IMR-90 (cell line): ENCODE measurements at regions not wholly inside any gene's neighbourhood (a gene's known extent, or its start where the extent isn't known, plus 50 kb on each side); places are given as distances from the start of the nearest gene placed in this dataset.

Experiments used
- ATAC-seq: fragments of 200-7000 bp; cut with Tn5 transposase; 2 replicates; pipeline ENCODE4 v1.9.1; 2020; ENCODE audit warnings: low read depth, mild to moderate bottlenecking, moderate library complexity
- BruUV-seq: library from RNA; stranded (reverse); fragments of 400-500 nt; replicated peaks from 2 replicates; lab custom pipeline; 2021; lab: Mats Ljungman, UMichigan
- CTCF ChIA-PET: fragments of 300-600 bp; formaldehyde crosslinking; extraction: SDS; loops from one replicate; lab custom pipeline; 2021; ENCODE audit warnings: antibody characterized with exemption; lab: Yijun Ruan, JAX
- POLR2A ChIA-PET: fragments of 300-600 bp; sonication (Branson Sonifier 250); formaldehyde crosslinking; loops from one replicate; lab custom pipeline; 2022; ENCODE audit warnings: antibody characterized with exemption; ENCODE audit not compliant: unreplicated experiment; lab: Charles Lee
- DNase-seq: peaks from one replicate; pipeline ENCODE4 v3.0.0; 2013
- H2AFZ ChIP-seq: replicated peaks from 2 replicates; pipeline ENCODE3; 2013; ENCODE audit warnings: low read length, mild to moderate bottlenecking; ENCODE audit not compliant: poor library complexity
- H2AK5ac ChIP-seq: 2 replicates; pipeline ENCODE4 v1.6.1; 2013; ENCODE audit warnings: low read depth, low read length, inconsistent platforms
- H2AK9ac ChIP-seq: replicated peaks from 2 replicates; pipeline ENCODE3; 2013; ENCODE audit warnings: mild to moderate bottlenecking, low read depth, low read length, moderate library complexity; ENCODE audit not compliant: poor library complexity
- H2BK120ac ChIP-seq: 2 replicates; pipeline ENCODE4 v1.6.1; 2013; ENCODE audit warnings: low read depth, low read length, inconsistent platforms
- H2BK15ac ChIP-seq: 3 replicates; pipeline ENCODE4 v1.6.1; 2013; ENCODE audit warnings: low read depth, low read length, inconsistent platforms
- H2BK20ac ChIP-seq: 2 replicates; pipeline ENCODE4 v1.6.1; 2013; ENCODE audit warnings: low read depth, mild to moderate bottlenecking, inconsistent platforms, low read length, moderate library complexity
- H2BK5ac ChIP-seq: 2 replicates; pipeline ENCODE4 v1.6.1; 2013; ENCODE audit warnings: mild to moderate bottlenecking, low read depth, low read length, inconsistent platforms; ENCODE audit not compliant: poor library complexity, severe bottlenecking
- H3K14ac ChIP-seq: replicated peaks from 2 replicates; pipeline ENCODE4 v1.6.1; 2013; ENCODE audit warnings: low read depth, low read length, inconsistent platforms
- H3K18ac ChIP-seq: 2 replicates; pipeline ENCODE4 v1.6.1; 2013; ENCODE audit warnings: low read depth, low read length, control low read depth
- H3K23ac ChIP-seq: 2 replicates; pipeline ENCODE4 v1.6.1; 2013; ENCODE audit warnings: low read depth, low read length, inconsistent platforms
- H3K27ac ChIP-seq: 2 replicates; pipeline ENCODE4 v1.5.1; 2013; ENCODE audit warnings: mild to moderate bottlenecking, control low read depth, low read length; ENCODE audit not compliant: insufficient read depth
- H3K27me3 ChIP-seq: 2 replicates; pipeline ENCODE4 v1.6.1; 2013; ENCODE audit warnings: low read length; ENCODE audit not compliant: control insufficient read depth, insufficient read depth
- H3K36me3 ChIP-seq: 2 replicates; pipeline ENCODE4 v1.6.1; 2013; ENCODE audit warnings: low read length, mixed read lengths; ENCODE audit not compliant: control insufficient read depth, insufficient read depth
- H3K4ac ChIP-seq: 2 replicates; pipeline ENCODE4 v1.6.1; 2013; ENCODE audit warnings: low read depth, low read length, inconsistent platforms
- H3K4me1 ChIP-seq: 2 replicates; pipeline ENCODE4 v1.6.1; 2013; ENCODE audit warnings: low read length, mixed read lengths; ENCODE audit not compliant: control insufficient read depth, insufficient read depth
- H3K4me2 ChIP-seq: 2 replicates; pipeline ENCODE4 v1.6.1; 2013; ENCODE audit warnings: low read depth, mild to moderate bottlenecking, control low read depth, low read length, moderate library complexity
- H3K4me3 ChIP-seq: 2 replicates; pipeline ENCODE4 v1.5.1; 2013; ENCODE audit warnings: low read depth, mild to moderate bottlenecking, control low read depth, low read length, moderate library complexity; ENCODE audit not compliant: insufficient read depth
- H3K56ac ChIP-seq: 2 replicates; pipeline ENCODE4 v1.6.1; 2013; ENCODE audit warnings: low read length, inconsistent platforms; ENCODE audit not compliant: insufficient read depth; ENCODE audit errors: extremely low read depth
- H3K79me1 ChIP-seq, 2 experiments: 2 replicates each; pipeline ENCODE4 v1.6.1; 2013; ENCODE audit warnings: low read length in 2 of 2, inconsistent platforms in 1 of 2, low read depth in 1 of 2
- H3K9ac ChIP-seq: 2 replicates; pipeline ENCODE4 v1.6.1; 2013; ENCODE audit warnings: low read depth, low read length, control low read depth
- H3K9me1 ChIP-seq: 2 replicates; pipeline ENCODE4 v1.6.1; 2013; ENCODE audit warnings: low read length, inconsistent platforms; ENCODE audit not compliant: insufficient read depth
- H3K9me3 ChIP-seq: 2 replicates; pipeline ENCODE4 v1.6.1; 2013; ENCODE audit warnings: low read length; ENCODE audit not compliant: control insufficient read depth, insufficient read depth
- H4K20me1 ChIP-seq: 2 replicates; pipeline ENCODE4 v1.6.1; 2013; ENCODE audit warnings: low read length, inconsistent platforms; ENCODE audit not compliant: insufficient read depth
- H4K5ac ChIP-seq: 2 replicates; pipeline ENCODE4 v1.6.1; 2013; ENCODE audit warnings: mild to moderate bottlenecking, low read depth, low read length, control low read depth
- H4K8ac ChIP-seq, 2 experiments: 2 replicates each; pipeline ENCODE4 v1.6.1; 2013; ENCODE audit warnings: low read depth in 2 of 2, low read length in 2 of 2, control low read depth in 1 of 2, inconsistent platforms in 1 of 2
- H4K91ac ChIP-seq: 2 replicates; pipeline ENCODE4 v1.6.1; 2013; ENCODE audit warnings: low read depth, low read length, inconsistent platforms; ENCODE audit not compliant: insufficient read depth
- BHLHE40 ChIP-seq: fragments of 150-350 bp; IDR thresholded peaks from 2 replicates; pipeline ENCODE4 v1.6.1; 2016; ENCODE audit warnings: mild to moderate bottlenecking, low read depth, low read length
- CEBPB ChIP-seq: IDR thresholded peaks from 2 replicates; pipeline ENCODE4 v1.6.1; 2012; ENCODE audit warnings: low read depth, low read length, improper control_type of control experiment
- CHD1 ChIP-seq: IDR thresholded peaks from 2 replicates; pipeline ENCODE4 v1.6.1; 2012; ENCODE audit warnings: low read depth, low read length, improper control_type of control experiment
- CTCF ChIP-seq: conservative IDR thresholded peaks from 2 replicates; pipeline ENCODE4 v1.5.1; 2012; ENCODE audit warnings: mild to moderate bottlenecking, low read depth, low read length, improper control_type of control experiment
- ELK1 ChIP-seq: fragments of 150-350 bp; IDR thresholded peaks from 2 replicates; pipeline ENCODE4 v1.6.1; 2016; ENCODE audit warnings: low read depth, mild to moderate bottlenecking, low read length, moderate library complexity, borderline replicate concordance
- FOS ChIP-seq: fragments of 150-350 bp; IDR thresholded peaks from 2 replicates; pipeline ENCODE4 v1.6.1; 2016; ENCODE audit warnings: low read depth, low read length
- MAFK ChIP-seq: IDR thresholded peaks from 2 replicates; pipeline ENCODE4 v1.6.1; 2012; ENCODE audit warnings: low read depth, low read length, improper control_type of control experiment
- MAZ ChIP-seq: IDR thresholded peaks from 2 replicates; pipeline ENCODE4 v1.6.1; 2012; ENCODE audit warnings: low read depth, mild to moderate bottlenecking, low read length, improper control_type of control experiment, moderate library complexity, borderline replicate concordance
- MXI1 ChIP-seq: IDR thresholded peaks from 2 replicates; pipeline ENCODE4 v1.6.1; 2012; ENCODE audit warnings: low read depth, mild to moderate bottlenecking, low read length, moderate library complexity, borderline replicate concordance
- NFE2L2 ChIP-seq: fragments of 150-350 bp; IDR thresholded peaks from 2 replicates; pipeline ENCODE4 v1.6.1; 2016; ENCODE audit warnings: low read depth, mild to moderate bottlenecking, low read length
- POLR2A ChIP-seq: IDR thresholded peaks from 2 replicates; pipeline ENCODE4 v1.6.1; 2012; ENCODE audit warnings: mild to moderate bottlenecking, low read depth, low read length
- RAD21 ChIP-seq: IDR thresholded peaks from 2 replicates; pipeline ENCODE4 v1.6.1; 2012; ENCODE audit warnings: low read length, improper control_type of control experiment
- RCOR1 ChIP-seq: IDR thresholded peaks from 2 replicates; pipeline ENCODE4 v1.6.1; 2012; ENCODE audit warnings: mild to moderate bottlenecking, low read length, improper control_type of control experiment; ENCODE audit not compliant: insufficient replicate concordance
- RFX5 ChIP-seq: IDR thresholded peaks from 2 replicates; pipeline ENCODE4 v1.8.0; 2012; ENCODE audit warnings: low read depth, mild to moderate bottlenecking, low read length, moderate library complexity
- SMC3 ChIP-seq: fragments of 150-350 bp; IDR thresholded peaks from 2 replicates; pipeline ENCODE4 v1.6.1; 2016; ENCODE audit warnings: low read depth, mild to moderate bottlenecking, antibody characterized with exemption, low read length, moderate library complexity
- USF2 ChIP-seq: fragments of 150-350 bp; IDR thresholded peaks from 2 replicates; pipeline ENCODE4 v1.6.1; 2017; ENCODE audit warnings: mild to moderate bottlenecking, antibody characterized with exemption, low read length, low read depth
- WGBS, 2 experiments: methylation state at CpG; one replicate each; pipeline versions ENCODE4 v1.1.5 to v1.1.7; 2013; ENCODE audit warnings: missing lambda C conversion rate in 2 of 2; ENCODE audit not compliant: insufficient read length in 1 of 2; ENCODE audit errors: extremely low coverage in 2 of 2; 5-methylcytosine and 5-hydroxymethylcytosine counted together
- dilution Hi-C: fragments of 300-500 bp; cut with HindIII; formaldehyde crosslinking; loops from one replicate; pipeline ENCODE4 v1.14.3; 2018; ENCODE audit warnings: low sequenced_read_pairs; ENCODE audit not compliant: unreplicated experiment
- in situ Hi-C: fragments of 300-500 bp; cut with MboI; formaldehyde crosslinking; loops from 3 replicates; pipeline ENCODE4 v1.14.3; 2019; ENCODE audit warnings: low sequenced_read_pairs, inconsistent platforms, mixed read lengths
- intact Hi-C: fragments of 100-400 bp; cut with micrococcal nuclease; formaldehyde crosslinking; loops from 2 replicates; pipeline ENCODE4 v1.10.0; 2022

- Histone ChIP-seq H3K4me2 (no peak overlapping the region), H4K5ac (no peak overlapping the region), H4K8ac (no peak overlapping the region), H3K9me3 (no peaks in the 10 kb centered on the region), H3K36me3 (no peaks in the 10 kb centered on the region), H2BK20ac (no peak overlapping the region), H2AK5ac (no peak overlapping the region), H2BK120ac (no peak overlapping the region), H2BK15ac (no peak overlapping the region), H3K9ac (no peak overlapping the region), H2AFZ (no peak overlapping the region), H3K4me3 (no peak overlapping the region), H3K23ac (no peak overlapping the region), H3K56ac (no peak overlapping the region), H2BK5ac (no peak overlapping the region), H3K27ac (no peak overlapping the region), H3K9me1 (no peaks in the 10 kb centered on the region), H3K4me1 (no peaks in the 10 kb centered on the region), H3K79me1 (no peaks in the 10 kb centered on the region), H3K18ac (no peak overlapping the region), H4K91ac (no peak overlapping the region), H3K4ac (no peak overlapping the region), H3K14ac (no peak overlapping the region), H2AK9ac (no peak overlapping the region), H4K20me1 (no peaks in the 10 kb centered on the region), H3K27me3 (no peaks in the 10 kb centered on the region)
- intact Hi-C loops = no loop called here
- no peak for TF ChIP-seq CEBPB
- TF ChIP-seq RCOR1 = no peak
- no peak for TF ChIP-seq USF2
- TF ChIP-seq ELK1 = no peak
- TF ChIP-seq CHD1 = no peak
- TF ChIP-seq FOS = no peak
- no peak for TF ChIP-seq MAZ
- no peak for TF ChIP-seq SMC3
- TF ChIP-seq POLR2A = no peak
- no peak for TF ChIP-seq RAD21
- TF ChIP-seq BHLHE40 = no peak
- no peak for TF ChIP-seq CTCF
- TF ChIP-seq MXI1 = no peak
- no peak for TF ChIP-seq NFE2L2
- no peak for TF ChIP-seq MAFK
- no peak for TF ChIP-seq RFX5
- DNase-seq (no peak), ATAC-seq (no peak)
- in situ Hi-C loops = no loop called here
- dilution Hi-C loops = no loop called here
- ChIA-PET POLR2A (no interaction called here), CTCF (no interaction called here)
- WGBS, 2 experiments = no CpG with 5 or more reads among the region's 6 CpGs
- no TSS peak for BruUV-seq
Measured at GRCh38 chr2:182477774-182478173, 50.9 kb upstream of the PDE1A start.
